HCT116 (cell line): ENCODE measurements at regions not wholly inside any gene's neighbourhood (a gene's known extent, or its start where the extent isn't known, plus 50 kb on each side); places are given as distances from the start of the nearest gene placed in this dataset.

ENCODE experiments used
- ATAC-seq: fragments of 200-7000 bp; cut with Tn5 transposase; 2 replicates; pipeline ENCODE4 v1.9.1; 2020; ENCODE audit warnings: mild to moderate bottlenecking, moderate library complexity
- BruUV-seq: library from RNA; stranded (reverse); fragments of 400-500 nt; replicated peaks from 2 replicates; lab custom pipeline; 2021; lab: Mats Ljungman, UMichigan
- CTCF ChIA-PET: fragments of 300-600 bp; sonication (Branson Sonifier 250); formaldehyde crosslinking; loops from one replicate; lab custom pipeline; 2021; ENCODE audit warnings: antibody characterized with exemption; lab: Charles Lee
- POLR2A ChIA-PET: fragments of 300-600, 350-600 bp; sonication (Branson Sonifier 250); formaldehyde crosslinking; loops from one replicate; lab custom pipeline; 2021; ENCODE audit warnings: antibody characterized with exemption; lab: Charles Lee
- RAD21 ChIA-PET, 2 experiments: fragments of 300-600 bp; sonication (Branson Sonifier 250); formaldehyde crosslinking; loops; one replicate each; lab custom pipeline; 2023; ENCODE audit warnings: low total read pairs in 2 of 2; ENCODE audit not compliant: uncharacterized antibody in 2 of 2, unreplicated experiment in 2 of 2, low non-redundant PET in 1 of 2; lab: Charles Lee
- DNase-seq: peaks from one replicate; pipeline ENCODE4 v3.0.0-alpha.2; 2010; ENCODE audit warnings: low read depth, low spot score
- H2AFZ ChIP-seq: fragments of 200-600 bp; shearing (Covaris generic), sonication (generic); 2 replicates; pipeline ENCODE4 v1.6.1; 2017; ENCODE audit warnings: low read depth, mixed run types, mixed read lengths, antibody characterized with exemption, low read length; ENCODE audit not compliant: poor library complexity, severe bottlenecking
- H3K27ac ChIP-seq: 2 replicates; pipeline ENCODE4 v1.5.1; 2012; ENCODE audit warnings: low read depth, low read length
- H3K27me3 ChIP-seq: fragments of 200-600 bp; sonication (generic); 2 replicates; pipeline ENCODE4 v1.6.1; 2016; ENCODE audit warnings: mixed run types, low read length, mixed read lengths; ENCODE audit not compliant: insufficient read depth
- H3K36me3 ChIP-seq, 2 experiments: fragments of 200-500 bp in 1 of 2; fragments of 200-600 bp in 1 of 2; sonication (Bioruptor generic) in 1 of 2; sonication (generic) in 1 of 2; 2 replicates each; pipeline versions ENCODE4 v1.5.1 to v1.6.1; 2014 to 2016; ENCODE audit warnings: low read length in 2 of 2, inconsistent platforms in 1 of 2, mixed read lengths in 1 of 2, mixed run types in 1 of 2; ENCODE audit not compliant: insufficient read depth in 2 of 2, control insufficient read depth in 1 of 2
- H3K4me1 ChIP-seq, 2 experiments: fragments of 200-600 bp in 1 of 2; sonication (generic) in 1 of 2; 2 replicates each; pipeline versions ENCODE4 v1.5.1 to v1.6.1; 2012 to 2017; ENCODE audit warnings: low read length in 2 of 2, inconsistent platforms in 1 of 2, mild to moderate bottlenecking in 1 of 2, mixed read lengths in 1 of 2, mixed run types in 1 of 2, moderate library complexity in 1 of 2; ENCODE audit not compliant: insufficient read depth in 2 of 2, control insufficient read depth in 1 of 2
- H3K4me2 ChIP-seq: fragments of 200-600 bp; sonication (generic); 2 replicates; pipeline ENCODE4 v1.6.1; 2017; ENCODE audit warnings: mixed run types, low read length, mixed read lengths
- H3K4me3 ChIP-seq, 2 experiments: fragments of 200-600 bp in 1 of 2; sonication (generic) in 1 of 2; replicated peaks in 1 of 2; 2 replicates each; pipeline ENCODE4 v1.5.1; 2011 to 2016; ENCODE audit warnings: low read length in 2 of 2, control low read depth in 1 of 2, low read depth in 1 of 2, mild to moderate bottlenecking in 1 of 2, mixed read lengths in 1 of 2, mixed run types in 1 of 2
- H3K79me2 ChIP-seq: fragments of 200-600 bp; sonication (generic); 2 replicates; pipeline ENCODE4 v1.6.1; 2017; ENCODE audit warnings: mild to moderate bottlenecking, mixed run types, low read length, moderate library complexity, mixed read lengths; ENCODE audit not compliant: insufficient read depth
- H3K9ac ChIP-seq: fragments of 200-600 bp; sonication (generic); 2 replicates; pipeline ENCODE4 v1.6.1; 2016; ENCODE audit warnings: low read length, mixed read lengths
- H3K9me2 ChIP-seq: fragments of 200-600 bp; sonication (generic), shearing (Covaris generic); 2 replicates; pipeline ENCODE4 v1.6.1; 2017; ENCODE audit warnings: mixed run types, mild to moderate bottlenecking, moderate library complexity; ENCODE audit not compliant: insufficient read depth
- H3K9me3 ChIP-seq, 2 experiments: fragments of 200-500 bp in 1 of 2; fragments of 200-600 bp in 1 of 2; sonication (Bioruptor generic) in 1 of 2; sonication (generic) in 1 of 2; 2 replicates each; pipeline ENCODE4 v1.6.1; 2014 to 2017; ENCODE audit warnings: low read length in 2 of 2, mixed read lengths in 2 of 2, inconsistent platforms in 1 of 2, low read depth in 1 of 2, mild to moderate bottlenecking in 1 of 2, mixed run types in 1 of 2, moderate library complexity in 1 of 2; ENCODE audit not compliant: control insufficient read depth in 1 of 2, insufficient read depth in 1 of 2
- H4K20me1 ChIP-seq: fragments of 200-600 bp; sonication (generic), shearing (Covaris generic); 2 replicates; pipeline ENCODE4 v1.6.1; 2017; ENCODE audit warnings: mixed run types, mild to moderate bottlenecking, moderate library complexity; ENCODE audit not compliant: insufficient read depth
- CBX3 ChIP-seq: IDR thresholded peaks from 2 replicates; pipeline ENCODE4 v1.6.1; 2012; ENCODE audit warnings: low read depth
- CEBPB ChIP-seq: IDR thresholded peaks from 2 replicates; pipeline ENCODE4 v1.6.1; 2012; ENCODE audit warnings: low read depth
- ELF1 ChIP-seq: IDR thresholded peaks from 2 replicates; pipeline ENCODE4 v1.6.1; 2012; ENCODE audit warnings: low read depth, borderline replicate concordance
- EZH2 ChIP-seq: fragments of 200-600 bp; sonication (generic); IDR thresholded peaks from 2 replicates; pipeline ENCODE4 v1.6.1; 2017; ENCODE audit warnings: antibody characterized with exemption, mixed run types
- YY1 ChIP-seq: IDR thresholded peaks from 2 replicates; pipeline ENCODE4 v1.6.1; 2011; ENCODE audit warnings: low read length, low read depth, moderate library complexity, mild to moderate bottlenecking; ENCODE audit not compliant: insufficient replicate concordance; ENCODE audit errors: extremely low read depth
- ZBTB33 ChIP-seq: IDR thresholded peaks from 2 replicates; pipeline ENCODE4 v1.6.1; 2011; ENCODE audit warnings: mild to moderate bottlenecking, low read length, moderate library complexity; ENCODE audit not compliant: insufficient replicate concordance; ENCODE audit errors: extremely low read depth
- ZFX ChIP-seq: fragments of 450-650 bp; IDR thresholded peaks from 2 replicates; pipeline ENCODE4 v1.6.1; 2017
- ZNF274 ChIP-seq: fragments of 200-500 bp; sonication (Bioruptor generic); IDR thresholded peaks from 2 replicates; pipeline ENCODE4 v1.6.1; 2014; ENCODE audit warnings: mild to moderate bottlenecking, low read depth, low read length, inconsistent platforms
- intact Hi-C: fragments of 100-400 bp; cut with micrococcal nuclease; formaldehyde crosslinking; loops from 2 replicates; pipeline ENCODE4 v1.10.0; 2022

- TF ChIP-seq ZFX (no peak), ZNF274 (no peak), ELF1 (no peak)
Observed at GRCh38 chr2:12948961-12949353, 232.2 kb downstream of the TRIB2 start (continued).

DNA sequence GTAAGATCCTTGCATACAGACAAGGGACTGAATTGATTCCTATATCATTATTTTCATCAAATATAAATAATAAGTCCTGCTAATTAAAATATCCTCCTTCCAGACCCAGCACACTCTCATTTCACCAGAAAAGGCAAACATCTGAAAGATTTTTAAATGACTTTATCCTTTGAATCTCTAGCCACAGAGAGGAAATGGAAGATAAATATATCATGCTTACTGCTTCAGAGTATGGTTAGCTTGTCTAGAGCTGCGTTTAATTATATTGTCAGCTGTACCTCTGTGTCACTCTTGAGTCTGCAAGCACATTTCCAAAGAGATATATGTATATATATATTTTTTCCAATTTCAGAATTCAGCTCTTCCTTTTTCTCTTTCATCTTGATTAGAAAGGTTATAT, 232.7 kb downstream of the TRIB2 start:
- no peaks in the 10 kb centered on the region for H3K27me3 ChIP-seq
- intact Hi-C loops, result no loop called here
- ATAC-seq, result no peak
- no peak overlapping the region for H2AFZ ChIP-seq
- POLR2A ChIA-PET, result no interaction called here
- H3K9me2 ChIP-seq, result no peaks in the 10 kb centered on the region
- no peaks in the 10 kb centered on the region for H3K9me3 ChIP-seq
- DNase-seq, result no peak
- no peaks in the 10 kb centered on the region for H3K4me1 ChIP-seq
- no peaks in the 10 kb centered on the region for H3K36me3 ChIP-seq
- H3K4me3 ChIP-seq, result no peak overlapping the region
- H3K79me2 ChIP-seq, result no peaks in the 10 kb centered on the region
- RAD21 ChIA-PET, result no interaction called here
- TF ChIP-seq CEBPB (no peak), CBX3 (no peak), EZH2 (no peak), YY1 (no peak), ZBTB33 (no peak)
- no peak overlapping the region for H3K9ac ChIP-seq
- CTCF ChIA-PET, result no interaction called here
- no peak overlapping the region for H3K27ac ChIP-seq
- BruUV-seq, result no TSS peak
- no peak overlapping the region for H3K4me2 ChIP-seq
- no peaks in the 10 kb centered on the region for H4K20me1 ChIP-seq
